ENCODE measurements at regions not wholly inside any gene's neighbourhood (a gene's known extent, or its start where the extent isn't known, plus 50 kb on each side); places are given as distances from the start of the nearest gene placed in this dataset.

GRCh38 chr17:52420555-52421078 is 262.1 kb upstream of the CA10 start:
- H3K9me3 ChIP-seq (ENCODE audit: control insufficient read depth, low read depth, low read length) = no peaks in the 10 kb centered on the region
- H3K4me1 ChIP-seq (ENCODE audit: control insufficient read depth, extremely low read depth, insufficient read depth, low read length) = no peaks in the 10 kb centered on the region
- DNase-seq (ENCODE audit: low read depth, low spot score) = no peak
- no peak for FAIRE-seq
- H3K9ac ChIP-seq (ENCODE audit: control insufficient read depth, extremely low read depth, insufficient read depth, low read length) = no peak overlapping the region
- no peaks in the 10 kb centered on the region for H3K9me1 ChIP-seq (ENCODE audit: control insufficient read depth, extremely low read depth, insufficient read depth, low read length)
- no peaks in the 10 kb centered on the region for H3K79me2 ChIP-seq (ENCODE audit: control insufficient read depth, insufficient read depth, low read length)
- no peak overlapping the region for H3K4me3 ChIP-seq (ENCODE audit: control insufficient read depth in 2 of 3, extremely low read depth in 1 of 3, insufficient read depth in 2 of 3, low read depth in 1 of 3, low read length in 3 of 3)
- H4K20me1 ChIP-seq (ENCODE audit: control insufficient read depth, extremely low read depth, insufficient read depth, low read length) = no peaks in the 10 kb centered on the region
- no peaks in the 10 kb centered on the region for H3K36me3 ChIP-seq (ENCODE audit: control insufficient read depth in 2 of 2, extremely low read depth in 1 of 2, insufficient read depth in 2 of 2, low read length in 2 of 2)
- H3K27ac ChIP-seq (ENCODE audit: control insufficient read depth, insufficient read depth, low read length) = no peak overlapping the region
- TF ChIP-seq EZH2 (IDR thresholded peaks at IDR 0.05; ENCODE audit: low read length) (no peak), CTCF (optimal IDR thresholded peaks at IDR 0.05 in 1 of 3, IDR thresholded peaks at IDR 0.05 in 1 of 3, conservative IDR thresholded peaks at IDR 0.05 in 1 of 3; ENCODE audit: extremely low read depth in 1 of 3, insufficient read depth in 2 of 3, low read length in 3 of 3) (no peak)
- no peak overlapping the region for H3K4me2 ChIP-seq (ENCODE audit: control insufficient read depth, extremely low read depth, insufficient read depth, low read depth, low read length)
- no peak overlapping the region for H2AFZ ChIP-seq (ENCODE audit: control insufficient read depth, low read length)
- no peaks in the 10 kb centered on the region for H3K27me3 ChIP-seq (ENCODE audit: control insufficient read depth, extremely low read depth, insufficient read depth, low read length)
- dilution Hi-C loops (cut with MboI; ENCODE audit: extremely low pct_ligation_motif_present, low sequenced_read_pairs) = no loop called here

GRCh38 chr17:52419229-52419641 is 260.7 kb upstream of the CA10 start:
- no peaks in the 10 kb centered on the region for H3K9me1 ChIP-seq (ENCODE audit: control insufficient read depth, extremely low read depth, insufficient read depth, low read length)
- FAIRE-seq = no peak

More at GRCh38 chr17:52419229-52419641, 260.7 kb upstream of the CA10 start:
- no peak overlapping the region for H3K27ac ChIP-seq (ENCODE audit: control insufficient read depth, insufficient read depth, low read length)
- H3K9ac ChIP-seq (ENCODE audit: control insufficient read depth, extremely low read depth, insufficient read depth, low read length) = no peak overlapping the region
- no peaks in the 10 kb centered on the region for H3K79me2 ChIP-seq (ENCODE audit: control insufficient read depth, insufficient read depth, low read length)
- DNase-seq (ENCODE audit: low read depth, low spot score) = no peak
- TF ChIP-seq CTCF (optimal IDR thresholded peaks at IDR 0.05 in 1 of 3, IDR thresholded peaks at IDR 0.05 in 1 of 3, conservative IDR thresholded peaks at IDR 0.05 in 1 of 3; ENCODE audit: extremely low read depth in 1 of 3, insufficient read depth in 2 of 3, low read length in 3 of 3) (no peak), EZH2 (IDR thresholded peaks at IDR 0.05; ENCODE audit: low read length) (no peak)
- H3K9me3 ChIP-seq (ENCODE audit: control insufficient read depth, low read depth, low read length) = no peaks in the 10 kb centered on the region
- no peak overlapping the region for H3K4me3 ChIP-seq (ENCODE audit: control insufficient read depth in 2 of 3, extremely low read depth in 1 of 3, insufficient read depth in 2 of 3, low read depth in 1 of 3, low read length in 3 of 3)
- H3K27me3 ChIP-seq (ENCODE audit: control insufficient read depth, extremely low read depth, insufficient read depth, low read length) = no peaks in the 10 kb centered on the region
- no peaks in the 10 kb centered on the region for H3K4me1 ChIP-seq (ENCODE audit: control insufficient read depth, extremely low read depth, insufficient read depth, low read length)
- dilution Hi-C loops (cut with MboI; ENCODE audit: extremely low pct_ligation_motif_present, low sequenced_read_pairs) = no loop called here
- no peak overlapping the region for H2AFZ ChIP-seq (ENCODE audit: control insufficient read depth, low read length)
- H3K36me3 ChIP-seq (ENCODE audit: control insufficient read depth in 2 of 2, extremely low read depth in 1 of 2, insufficient read depth in 2 of 2, low read length in 2 of 2) = no peaks in the 10 kb centered on the region
- H3K4me2 ChIP-seq (ENCODE audit: control insufficient read depth, extremely low read depth, insufficient read depth, low read depth, low read length) = no peak overlapping the region
- no peaks in the 10 kb centered on the region for H4K20me1 ChIP-seq (ENCODE audit: control insufficient read depth, extremely low read depth, insufficient read depth, low read length)
